Upper lobe of right lung (tissue), 1 donor: ENCODE measurements at regions not wholly inside any gene's neighbourhood (a gene's known extent, or its start where the extent isn't known, plus 50 kb on each side); places are given as distances from the start of the nearest gene placed in this dataset.

Source experiments
- ATAC-seq: fragments of 200-7000 bp; cut with Tn5 transposase; one replicate; pipeline ENCODE4 v1.9.1; 2020; ENCODE audit warnings: mild to moderate bottlenecking, moderate library complexity
- DNase-seq: peaks from one replicate; pipeline ENCODE4 v3.0.0-alpha.2; 2020
- H3K27ac ChIP-seq: fragments of 200-600 bp; one replicate; pipeline ENCODE4 v1.8.0; 2022
- H3K27me3 ChIP-seq: fragments of 200-600 bp; one replicate; pipeline ENCODE4 v1.8.0; 2022; ENCODE audit warnings: mild to moderate bottlenecking
- H3K36me3 ChIP-seq: fragments of 200-600 bp; one replicate; pipeline ENCODE4 v1.8.0; 2022
- H3K4me1 ChIP-seq: fragments of 200-600 bp; one replicate; pipeline ENCODE4 v1.8.0; 2022
- H3K4me3 ChIP-seq: fragments of 200-600 bp; one replicate; pipeline ENCODE4 v1.8.0; 2022; ENCODE audit warnings: mild to moderate bottlenecking
- H3K9me3 ChIP-seq: fragments of 200-600 bp; one replicate; pipeline ENCODE4 v1.8.0; 2022
- intact Hi-C: fragments of 100-400 bp; cut with DNase I; formaldehyde crosslinking; loops from one replicate; pipeline ENCODE4 v1.11.0; 2022
- TF ChIP-seq, protein P1 (sequence below): fragments of 200-600 bp; IDR thresholded peaks from one replicate; pipeline ENCODE4 v1.8.0; 2022; ENCODE audit warnings: antibody characterized with exemption
- donor health status: DM: no; HTN: yes; CAD: no; lungs with severe emphysema.

DNA sequence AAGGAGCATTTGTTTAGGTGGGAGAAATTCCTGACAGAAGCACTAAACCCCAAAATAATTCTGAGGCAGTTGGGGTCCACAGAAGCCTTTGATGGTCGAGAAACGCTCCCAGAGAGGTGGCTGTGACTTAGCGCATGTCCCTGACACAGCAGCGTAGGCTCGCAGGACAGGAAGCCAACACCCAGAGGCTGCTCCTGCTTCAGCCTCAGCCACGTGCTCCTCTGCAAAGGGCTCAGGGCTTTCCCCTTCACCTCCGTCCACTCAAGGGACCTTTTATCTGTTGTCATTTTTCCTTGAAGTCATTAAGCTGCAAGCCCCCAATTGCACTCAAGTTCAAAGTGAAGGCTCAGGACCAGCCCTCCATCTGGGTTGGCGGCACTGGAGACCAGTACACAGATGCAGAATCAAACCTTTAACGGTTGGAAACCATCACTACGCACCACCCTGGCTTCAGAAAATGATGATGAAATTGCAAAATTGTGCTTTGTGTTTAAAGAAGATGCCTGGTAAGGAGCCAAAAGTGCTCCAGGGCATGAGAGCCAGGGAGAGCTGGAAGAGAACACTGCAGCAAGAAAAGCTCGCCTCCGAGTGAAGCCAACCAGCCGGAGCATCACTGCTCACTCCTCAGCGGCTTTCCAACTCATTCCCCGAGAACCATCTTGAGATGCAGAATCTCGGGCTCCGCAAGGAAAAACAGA, 219.6 kb downstream of the RAP2A start:
- intact Hi-C loops = no loop called here
- ATAC-seq = peak; percentile 51
- DNase-seq = no peak
- TF ChIP-seq, protein P1, sequence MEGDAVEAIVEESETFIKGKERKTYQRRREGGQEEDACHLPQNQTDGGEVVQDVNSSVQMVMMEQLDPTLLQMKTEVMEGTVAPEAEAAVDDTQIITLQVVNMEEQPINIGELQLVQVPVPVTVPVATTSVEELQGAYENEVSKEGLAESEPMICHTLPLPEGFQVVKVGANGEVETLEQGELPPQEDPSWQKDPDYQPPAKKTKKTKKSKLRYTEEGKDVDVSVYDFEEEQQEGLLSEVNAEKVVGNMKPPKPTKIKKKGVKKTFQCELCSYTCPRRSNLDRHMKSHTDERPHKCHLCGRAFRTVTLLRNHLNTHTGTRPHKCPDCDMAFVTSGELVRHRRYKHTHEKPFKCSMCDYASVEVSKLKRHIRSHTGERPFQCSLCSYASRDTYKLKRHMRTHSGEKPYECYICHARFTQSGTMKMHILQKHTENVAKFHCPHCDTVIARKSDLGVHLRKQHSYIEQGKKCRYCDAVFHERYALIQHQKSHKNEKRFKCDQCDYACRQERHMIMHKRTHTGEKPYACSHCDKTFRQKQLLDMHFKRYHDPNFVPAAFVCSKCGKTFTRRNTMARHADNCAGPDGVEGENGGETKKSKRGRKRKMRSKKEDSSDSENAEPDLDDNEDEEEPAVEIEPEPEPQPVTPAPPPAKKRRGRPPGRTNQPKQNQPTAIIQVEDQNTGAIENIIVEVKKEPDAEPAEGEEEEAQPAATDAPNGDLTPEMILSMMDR = no peak
- Histone ChIP-seq H3K4me3 (no peak overlapping the region), H3K36me3 (no peaks in the 10 kb centered on the region), H3K4me1 (no peaks in the 10 kb centered on the region), H3K27ac (no peak overlapping the region), H3K9me3 (no peaks in the 10 kb centered on the region), H3K27me3 (no peaks in the 10 kb centered on the region)

DNA sequence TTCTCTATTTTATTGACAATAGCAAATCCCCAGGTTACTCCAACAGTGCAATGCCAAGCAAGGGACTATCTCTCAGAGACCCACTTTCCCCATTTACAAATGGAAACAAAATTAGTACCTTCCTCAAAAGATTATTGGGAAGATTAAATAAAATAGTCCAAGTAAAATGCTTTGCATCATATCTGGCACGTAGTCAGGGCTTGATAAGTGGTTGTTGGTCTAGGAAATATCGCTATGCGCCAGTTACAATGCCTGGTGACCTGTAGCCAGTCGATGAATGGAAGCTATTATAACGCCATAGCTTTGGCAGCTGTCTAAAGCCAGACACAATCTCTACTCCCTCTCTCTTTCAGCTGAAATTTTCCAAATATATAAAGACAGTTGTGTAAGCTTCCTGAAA, 220.3 kb downstream of the RAP2A start:
- Histone ChIP-seq H3K27me3 (no peaks in the 10 kb centered on the region), H3K4me1 (peaks cover 3% of the 10 kb centered on the region), H3K4me3 (no peak overlapping the region), H3K9me3 (no peaks in the 10 kb centered on the region), H3K36me3 (no peaks in the 10 kb centered on the region), H3K27ac (no peak overlapping the region)
- TF ChIP-seq, protein P1 = no peak
- intact Hi-C loops = no loop called here
- DNase-seq (no peak), ATAC-seq (no peak)

DNA sequence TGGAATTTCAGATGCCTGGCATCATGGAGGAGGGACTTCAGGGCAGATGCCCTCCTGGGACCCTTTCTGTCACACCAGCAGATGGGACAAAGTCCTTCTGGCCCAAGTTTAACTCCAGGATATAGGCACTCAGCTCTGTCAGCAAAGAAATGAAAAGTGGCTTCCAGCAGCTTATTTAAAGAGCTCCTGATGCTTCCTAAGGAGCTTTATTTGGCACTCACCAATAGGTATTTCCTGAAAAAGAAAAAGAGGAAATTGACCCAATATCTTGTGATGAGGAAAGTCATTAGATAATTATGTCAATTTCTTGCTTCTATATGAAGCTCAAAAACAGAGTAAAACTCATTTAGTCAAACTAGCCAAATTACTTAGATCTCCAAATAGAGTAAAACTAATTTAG, 224.6 kb downstream of the RAP2A start:
- Histone ChIP-seq H3K27me3 (no peaks in the 10 kb centered on the region), H3K4me1 (peaks cover 3% of the 10 kb centered on the region), H3K4me3 (no peak overlapping the region), H3K9me3 (no peaks in the 10 kb centered on the region), H3K36me3 (no peaks in the 10 kb centered on the region), H3K27ac (no peak overlapping the region)
- DNase-seq (no peak), ATAC-seq (no peak)
- intact Hi-C loops = no loop called here
- TF ChIP-seq, protein P1 = no peak

DNA sequence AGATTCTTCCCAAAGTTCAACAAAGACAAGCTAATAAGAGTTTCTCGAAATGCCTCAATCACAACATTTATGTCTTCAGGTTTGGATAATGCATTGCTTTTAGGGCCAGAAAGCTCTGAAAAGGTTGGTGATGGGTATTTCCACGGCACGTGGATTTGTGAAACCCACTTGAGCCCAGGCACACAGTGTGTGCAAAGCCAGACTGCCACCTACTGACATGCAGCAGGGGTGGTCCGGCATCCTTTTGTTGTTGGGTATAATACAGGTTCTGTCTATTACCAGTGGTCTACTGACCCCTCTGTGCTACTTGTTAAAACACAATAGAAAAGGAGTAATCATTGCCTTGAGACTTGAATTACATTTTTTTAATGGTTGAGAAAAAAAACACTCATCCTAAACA, 225.6 kb downstream of the RAP2A start:
- Histone ChIP-seq H3K9me3 (no peaks in the 10 kb centered on the region), H3K36me3 (no peaks in the 10 kb centered on the region), H3K27me3 (no peaks in the 10 kb centered on the region), H3K27ac (no peak overlapping the region), H3K4me3 (no peak overlapping the region), H3K4me1 (peaks cover 3% of the 10 kb centered on the region)
- DNase-seq = no peak
- intact Hi-C loops = no loop called here
- ATAC-seq = peak; percentile 15
- TF ChIP-seq, protein P1 = peak; percentile 19

DNA sequence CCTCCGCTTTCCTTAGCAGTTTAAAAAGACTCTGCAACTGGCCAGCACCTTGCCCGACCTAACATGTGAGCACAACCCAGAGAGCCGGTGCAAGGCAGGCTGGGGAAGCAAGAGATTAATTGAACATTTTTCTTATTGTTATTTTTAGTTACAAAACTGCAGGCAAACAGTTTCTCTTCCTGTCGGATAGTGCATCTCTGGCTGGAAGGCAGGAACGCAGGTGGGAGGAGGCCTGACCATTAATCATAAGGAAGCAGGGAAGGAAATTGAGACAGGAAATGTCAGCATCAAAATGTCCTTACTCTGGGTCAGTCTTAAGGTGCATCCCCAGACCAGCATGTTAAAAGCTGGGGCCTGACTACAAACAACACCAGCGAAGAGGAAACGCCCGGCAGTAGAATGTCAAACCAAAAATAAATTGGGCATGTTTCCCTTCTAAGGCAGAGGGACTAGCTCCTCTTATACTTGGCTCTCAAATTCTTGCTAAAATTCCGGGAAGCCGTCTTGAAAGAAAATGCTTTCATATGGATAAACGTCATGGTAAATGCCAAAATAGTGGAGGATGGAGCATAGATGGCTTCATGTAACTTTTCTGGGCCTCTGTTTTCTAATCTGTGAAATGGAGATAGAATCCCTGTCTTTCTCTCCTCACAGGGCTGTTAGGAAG, 226.8 kb downstream of the RAP2A start:
- intact Hi-C loops = no loop called here
- no peak overlapping the region for H3K27ac ChIP-seq
- H3K36me3 ChIP-seq = no peaks in the 10 kb centered on the region
- H3K9me3 ChIP-seq = no peaks in the 10 kb centered on the region
- no peaks in the 10 kb centered on the region for H3K27me3 ChIP-seq
- TF ChIP-seq, protein P1 = no peak
- ATAC-seq = no peak
- no peak overlapping the region for H3K4me3 ChIP-seq
- no peak for DNase-seq
- H3K4me1 ChIP-seq = peaks cover 3% of the 10 kb centered on the region
